SKM-1 (cell line): ENCODE measurements at regions not wholly inside any gene's neighbourhood (a gene's known extent, or its start where the extent isn't known, plus 50 kb on each side); places are given as distances from the start of the nearest gene placed in this dataset.
"Not testable (repeated sequence)": the region's sequence is repeated elsewhere in the genome, so short reads cannot be mapped to it uniquely, and the experiment has no call there.

ENCODE experiments used
- DNase-seq: peaks from one replicate; lab custom pipeline; 2025; ENCODE audit not compliant: unreplicated experiment; lab: John Stamatoyannopoulos, UW

DNA sequence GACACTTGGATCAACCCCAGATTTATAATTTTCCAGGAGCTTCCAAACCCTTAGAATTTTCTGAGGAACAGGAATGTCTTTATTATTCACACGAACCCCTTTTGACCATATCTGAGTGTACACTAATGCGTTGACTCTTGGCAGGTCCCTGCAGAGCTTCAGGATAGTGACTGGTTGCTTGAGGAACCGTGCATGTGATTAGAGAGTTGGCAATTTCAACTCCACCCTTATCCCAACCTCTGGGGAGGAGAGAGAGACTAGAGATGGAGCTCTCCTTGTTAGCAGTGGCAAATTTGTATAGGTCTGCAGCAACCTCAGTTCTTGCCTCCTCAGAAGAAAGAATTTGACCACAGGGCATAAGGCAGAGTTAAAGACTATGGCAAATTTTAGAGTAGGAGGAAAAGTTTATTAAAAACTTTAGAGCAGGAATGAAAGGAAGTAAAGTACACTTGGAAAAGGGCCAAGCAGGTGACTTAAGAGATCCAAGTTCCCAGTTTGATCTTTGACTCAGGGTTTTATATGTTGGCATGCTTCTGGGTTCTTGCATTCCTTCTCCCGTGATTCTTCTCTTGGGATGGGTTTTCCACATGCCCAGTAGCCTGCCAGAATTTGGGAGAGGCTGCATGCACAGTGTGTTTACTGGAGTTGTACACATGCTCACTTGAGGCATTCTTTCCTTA lies 93.8 kb upstream of the ETV3 start:
- no peak for DNase-seq

- DNase-seq = no peak
Measured at GRCh38 chr1:157230500-157230899, 92.3 kb upstream of the ETV3 start.

DNA sequence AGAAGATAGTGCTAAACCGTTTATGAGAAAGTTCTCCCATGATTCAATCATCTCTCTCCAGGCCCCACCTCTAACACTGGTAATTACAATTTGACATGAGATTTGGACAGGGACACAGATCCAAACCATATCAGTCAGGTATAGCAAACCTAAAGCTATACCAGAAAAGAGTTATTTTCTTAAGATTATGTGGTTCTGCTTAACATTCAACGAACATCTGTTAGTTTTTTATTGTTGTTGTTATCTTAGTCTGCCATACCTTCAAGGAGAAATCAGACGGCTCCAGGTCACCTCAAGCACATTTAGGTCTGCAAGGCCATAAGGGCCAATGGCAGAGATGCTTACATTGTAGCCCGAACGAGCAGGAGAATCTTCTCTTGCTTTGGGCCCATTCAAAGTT lies 89.5 kb upstream of the ETV3 start:
- DNase-seq = no peak

GRCh38 chr1:157226739-157227138 lies 88.5 kb upstream of the ETV3 start:
- no peak for DNase-seq

DNA sequence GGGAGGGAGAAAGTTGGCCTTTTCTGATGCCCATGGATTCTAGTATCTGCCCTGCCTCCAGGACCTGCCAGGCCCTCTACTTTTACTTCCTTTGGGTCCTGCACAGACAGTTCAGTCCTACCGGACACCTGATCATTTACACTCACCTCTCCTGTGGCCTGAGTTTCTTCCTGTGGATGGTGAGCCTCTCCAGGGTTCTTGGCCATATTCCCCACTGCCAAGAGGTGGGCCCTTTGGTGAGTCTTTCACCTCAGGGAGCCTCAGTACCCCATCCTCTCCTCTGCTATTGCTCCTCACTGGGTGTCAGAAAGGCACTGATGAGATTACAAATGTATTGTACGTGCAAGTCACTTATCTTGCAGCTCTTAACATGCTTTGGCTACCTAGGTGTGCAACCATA lies 81.4 kb upstream of the ETV3 start:
- DNase-seq = no peak

GRCh38 chr1:157219182-157219581 lies 81.0 kb upstream of the ETV3 start:
- DNase-seq = no peak

DNA sequence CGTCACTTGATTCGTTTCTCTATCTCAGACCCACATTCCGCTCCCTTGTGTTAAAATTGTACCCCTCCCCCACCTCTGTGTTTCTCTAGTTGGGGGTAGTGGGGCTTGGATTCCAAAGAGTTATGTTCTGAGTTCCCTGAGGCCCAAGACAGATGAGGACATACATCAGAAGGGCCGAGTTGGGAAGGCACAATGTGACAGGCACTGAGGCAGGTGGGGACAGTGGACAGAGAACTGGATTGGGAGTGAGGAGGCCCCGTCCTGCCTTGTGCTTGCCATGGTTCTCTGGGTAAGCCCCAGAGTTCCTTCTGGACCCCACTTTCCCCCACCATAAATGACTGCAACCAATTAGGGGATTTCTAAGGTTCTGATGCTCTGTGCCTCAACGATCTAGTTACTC lies 80.5 kb upstream of the ETV3 start:
- no peak for DNase-seq

DNA sequence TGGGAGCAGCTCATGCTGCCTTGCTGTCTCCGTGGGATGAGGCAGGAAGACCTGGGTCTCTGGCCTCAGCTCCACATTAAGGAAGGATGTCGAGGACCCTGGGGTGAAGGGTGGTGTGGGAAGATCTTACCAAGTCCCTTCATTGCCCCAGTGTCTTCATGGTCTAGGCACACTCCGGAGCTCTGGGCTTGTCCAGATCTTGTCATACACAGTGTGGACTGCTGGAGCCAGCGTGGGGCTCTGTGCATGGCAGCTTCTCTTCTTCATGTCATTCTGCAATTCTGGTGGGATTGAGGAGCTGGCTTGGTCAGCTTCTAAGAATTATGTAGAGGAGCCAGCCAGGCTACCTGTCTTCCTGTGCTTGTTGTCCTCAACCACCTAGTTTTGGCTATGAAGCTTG lies 79.3 kb upstream of the ETV3 start:
- DNase-seq = no peak

DNA sequence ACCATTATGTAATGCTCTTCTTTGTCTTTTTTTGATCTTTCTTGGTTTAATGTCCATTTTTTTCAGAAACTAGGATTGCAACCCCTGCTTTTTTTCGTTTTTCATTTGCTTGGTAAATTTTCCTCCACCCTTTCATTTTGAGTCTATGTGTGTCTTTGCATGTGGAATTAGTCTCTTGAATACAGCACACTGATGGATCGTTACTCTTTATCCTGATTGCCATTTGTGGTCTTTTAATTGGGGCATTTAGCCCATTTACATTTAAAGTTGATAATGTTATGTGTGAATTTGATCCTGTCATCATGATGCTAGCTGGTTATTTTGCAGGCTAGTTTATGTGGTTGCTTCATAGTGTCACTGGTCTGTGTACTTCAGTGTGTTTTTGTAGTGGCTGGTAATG lies 75.6 kb upstream of the ETV3 start:
- DNase-seq = no peak

DNA sequence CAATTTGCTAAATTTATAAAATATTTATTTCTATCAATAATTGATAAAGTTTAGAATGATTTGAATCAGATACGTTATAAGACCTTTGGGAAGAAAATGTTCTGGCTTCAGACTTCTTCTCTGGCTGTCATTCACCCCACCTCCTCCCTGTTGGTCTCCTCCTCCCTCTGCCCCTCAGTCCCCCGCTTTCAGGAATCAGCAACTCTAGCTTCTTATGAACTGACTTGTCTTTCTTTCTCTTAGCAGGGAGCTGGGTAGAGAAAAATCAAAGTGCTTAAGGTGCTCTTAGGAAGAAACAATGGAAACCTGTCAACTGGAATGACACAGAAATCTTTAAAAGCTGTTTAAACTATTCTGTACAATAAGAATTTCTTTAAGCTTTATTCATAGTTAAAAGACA lies 71.3 kb upstream of the ETV3 start:
- no peak for DNase-seq

DNA sequence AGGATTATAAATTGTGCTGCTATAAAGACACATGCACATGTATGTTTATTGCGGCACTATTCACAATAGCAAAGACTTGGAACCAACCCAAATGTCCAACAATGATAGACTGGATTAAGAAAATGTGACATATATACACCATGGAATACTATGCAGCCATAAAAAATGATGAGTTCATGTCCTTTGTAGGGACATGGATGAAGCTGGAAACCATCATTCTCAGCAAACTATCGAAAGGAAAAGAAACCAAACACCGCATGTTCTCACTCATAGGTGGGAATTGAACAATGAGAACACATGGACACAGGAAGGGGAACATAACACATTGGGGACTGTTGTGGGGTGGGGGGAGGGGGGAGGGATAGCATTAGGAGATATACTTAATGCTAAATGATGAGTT lies 67.8 kb upstream of the ETV3 start:
- DNase-seq = not testable (repeated sequence)

GRCh38 chr1:157203166-157203565 lies 65.0 kb upstream of the ETV3 start:
- DNase-seq = no peak

DNA sequence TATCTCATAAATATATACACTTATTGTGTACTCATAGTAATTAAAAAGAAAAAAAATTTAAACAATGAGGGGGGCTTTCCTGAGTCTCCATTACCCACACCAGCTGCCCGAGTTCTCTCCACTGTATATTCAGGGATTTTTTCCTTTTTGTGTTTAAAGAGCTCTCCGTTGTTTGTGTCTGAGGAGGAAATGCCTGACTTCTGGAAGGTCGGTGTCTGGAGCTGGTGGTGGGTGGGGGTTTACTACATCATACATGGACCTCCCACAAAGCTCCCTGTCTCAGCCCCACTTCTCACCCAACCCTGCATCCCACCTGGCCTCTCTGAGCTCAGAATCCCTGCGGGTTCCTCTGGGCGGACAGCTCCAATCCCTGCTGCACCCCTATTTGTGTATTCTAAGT lies 64.1 kb upstream of the ETV3 start:
- DNase-seq = no peak

GRCh38 chr1:157201767-157202166 lies 63.6 kb upstream of the ETV3 start:
- DNase-seq = no peak

- DNase-seq = no peak
Measured at GRCh38 chr1:157200451-157200850, 62.3 kb upstream of the ETV3 start.

- DNase-seq = no peak
Measured at GRCh38 chr1:157199421-157199755, 61.2 kb upstream of the ETV3 start.

- no peak for DNase-seq
Measured at GRCh38 chr1:157198619-157199420, 60.6 kb upstream of the ETV3 start.

DNA sequence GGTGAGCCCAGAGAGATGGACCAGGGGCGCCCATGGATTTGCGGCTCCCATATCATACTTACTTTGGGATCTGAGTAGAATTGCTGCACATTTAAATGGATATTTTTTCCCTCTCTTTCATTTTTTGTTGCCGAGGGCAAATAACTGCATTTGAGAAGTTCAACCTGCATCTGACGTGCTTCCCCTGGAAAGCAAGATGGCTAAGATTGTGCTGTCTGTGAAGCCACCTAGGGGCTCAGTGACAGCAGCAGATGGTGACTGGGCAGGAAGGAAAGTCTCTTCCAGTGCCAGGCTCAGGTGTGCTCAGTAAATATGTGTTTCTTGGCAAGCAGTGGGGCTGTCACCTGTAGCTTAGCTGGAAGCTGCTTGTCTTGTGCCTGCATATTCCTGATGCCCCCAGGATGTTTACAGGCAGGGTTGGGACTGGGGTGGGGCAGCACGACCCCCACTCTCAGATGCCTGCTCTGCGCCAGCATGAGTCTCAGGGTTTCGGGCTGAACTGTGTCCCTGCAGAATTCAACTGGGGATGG lies 59.8 kb upstream of the ETV3 start:
- DNase-seq = no peak

DNA sequence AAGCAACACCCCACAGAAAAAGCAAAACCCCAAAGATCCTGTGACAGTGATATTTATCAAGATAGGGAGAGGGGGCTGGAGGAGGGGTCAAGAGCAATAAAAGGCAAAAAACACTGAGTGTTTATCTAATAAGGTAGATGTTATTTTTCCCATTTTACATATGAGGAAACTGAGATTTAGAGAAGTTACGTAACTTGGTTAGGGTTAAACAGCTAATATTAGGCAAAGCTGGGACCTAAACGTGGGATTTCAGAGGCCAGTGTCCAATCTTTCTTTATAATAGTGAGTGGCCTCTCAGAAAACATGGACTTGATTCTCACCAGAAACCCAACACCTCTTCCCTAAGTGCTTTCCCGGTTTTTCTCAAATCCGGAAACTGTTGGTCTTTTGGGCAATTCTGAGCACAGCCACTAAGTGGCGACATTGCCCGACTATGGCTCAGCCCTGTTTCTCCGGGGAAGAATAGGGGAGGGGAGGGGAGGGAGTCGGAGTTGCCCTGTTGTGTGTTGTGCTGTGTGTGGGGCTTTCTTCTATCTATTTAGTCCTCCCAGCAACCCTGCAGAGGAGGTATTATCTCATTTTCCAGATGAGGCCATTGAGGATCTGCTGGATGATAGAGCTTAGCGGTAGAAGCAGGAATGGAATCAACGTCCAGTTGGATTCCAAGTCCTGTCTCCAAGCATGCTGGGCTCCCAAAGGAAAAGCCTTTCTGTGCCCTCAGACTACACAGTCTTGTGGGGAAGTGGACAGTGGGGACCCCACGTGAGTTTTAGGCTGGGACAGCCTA lies 58.7 kb upstream of the ETV3 start:
- not testable (repeated sequence) for DNase-seq

DNA sequence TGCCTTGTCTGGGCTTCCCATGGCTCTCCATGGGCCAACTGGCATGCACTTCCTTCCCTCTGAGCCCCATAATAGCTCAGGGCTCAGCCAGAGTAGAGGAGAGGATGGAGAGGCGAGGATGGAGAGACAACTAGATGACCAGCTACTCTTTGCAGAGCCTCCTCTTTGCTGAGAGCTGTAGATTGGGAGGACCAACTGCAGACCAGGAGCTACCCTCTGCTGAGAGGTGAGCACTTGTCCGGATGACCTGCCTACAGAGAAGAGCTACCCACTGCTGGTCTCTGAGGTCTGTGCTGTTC lies 58.0 kb upstream of the ETV3 start:
- DNase-seq = no peak

GRCh38 chr1:157195521-157196244 lies 57.5 kb upstream of the ETV3 start:
- DNase-seq = no peak
